IMR-90 (cell line): ENCODE measurements at regions not wholly inside any gene's neighbourhood (a gene's known extent, or its start where the extent isn't known, plus 50 kb on each side); places are given as distances from the start of the nearest gene placed in this dataset.

ENCODE experiments used
- BHLHE40 ChIP-seq: fragments of 150-350 bp; IDR thresholded peaks from 2 replicates; pipeline ENCODE4 v1.6.1; 2016; ENCODE audit warnings: mild to moderate bottlenecking, low read depth, low read length
- CEBPB ChIP-seq: IDR thresholded peaks from 2 replicates; pipeline ENCODE4 v1.6.1; 2012; ENCODE audit warnings: low read depth, low read length, improper control_type of control experiment
- CTCF ChIP-seq: conservative IDR thresholded peaks from 2 replicates; pipeline ENCODE4 v1.5.1; 2012; ENCODE audit warnings: mild to moderate bottlenecking, low read depth, low read length, improper control_type of control experiment
- FOS ChIP-seq: fragments of 150-350 bp; IDR thresholded peaks from 2 replicates; pipeline ENCODE4 v1.6.1; 2016; ENCODE audit warnings: low read depth, low read length
- MAFK ChIP-seq: IDR thresholded peaks from 2 replicates; pipeline ENCODE4 v1.6.1; 2012; ENCODE audit warnings: low read depth, low read length, improper control_type of control experiment
- MXI1 ChIP-seq: IDR thresholded peaks from 2 replicates; pipeline ENCODE4 v1.6.1; 2012; ENCODE audit warnings: low read depth, mild to moderate bottlenecking, low read length, moderate library complexity, borderline replicate concordance
- POLR2A ChIP-seq: IDR thresholded peaks from 2 replicates; pipeline ENCODE4 v1.6.1; 2012; ENCODE audit warnings: mild to moderate bottlenecking, low read depth, low read length
- RAD21 ChIP-seq: IDR thresholded peaks from 2 replicates; pipeline ENCODE4 v1.6.1; 2012; ENCODE audit warnings: low read length, improper control_type of control experiment
- RCOR1 ChIP-seq: IDR thresholded peaks from 2 replicates; pipeline ENCODE4 v1.6.1; 2012; ENCODE audit warnings: mild to moderate bottlenecking, low read length, improper control_type of control experiment; ENCODE audit not compliant: insufficient replicate concordance
- SMC3 ChIP-seq: fragments of 150-350 bp; IDR thresholded peaks from 2 replicates; pipeline ENCODE4 v1.6.1; 2016; ENCODE audit warnings: low read depth, mild to moderate bottlenecking, antibody characterized with exemption, low read length, moderate library complexity
- USF2 ChIP-seq: fragments of 150-350 bp; IDR thresholded peaks from 2 replicates; pipeline ENCODE4 v1.6.1; 2017; ENCODE audit warnings: mild to moderate bottlenecking, antibody characterized with exemption, low read length, low read depth

DNA sequence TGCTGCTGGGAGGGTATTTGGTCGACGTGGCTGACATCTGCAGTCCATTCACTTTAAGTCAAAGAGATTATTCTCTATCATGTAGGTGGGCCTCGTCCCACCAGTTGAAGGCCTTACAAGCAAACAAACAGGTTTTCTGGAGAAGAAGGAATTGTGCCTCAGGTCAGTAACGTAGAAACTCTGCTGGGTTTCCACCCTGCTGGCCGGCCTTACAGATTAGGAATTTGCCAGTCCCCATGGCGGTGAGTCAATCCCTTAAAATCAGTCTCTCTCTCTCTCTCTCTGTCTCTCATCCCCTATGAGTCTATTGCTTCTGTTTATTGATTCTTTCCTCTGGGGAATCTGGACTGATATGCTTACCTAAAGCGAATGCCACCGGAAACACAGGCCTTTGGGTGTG, 75.4 kb upstream of the FGF3 start:
- TF ChIP-seq FOS (peak; percentile 58; the same call in 1 of the 2 replicates), SMC3 (no peak), CTCF (0 out of 2 replicates have a peak, but pooled peaks have one; percentile 5), CEBPB (no peak), POLR2A (no peak), RAD21 (no peak), MAFK (no peak), BHLHE40 (no peak), RCOR1 (peak; percentile 70), MXI1 (no peak), USF2 (no peak)
